GM12892 (cell line): ENCODE measurements at regions not wholly inside any gene's neighbourhood (a gene's known extent, or its start where the extent isn't known, plus 50 kb on each side); places are given as distances from the start of the nearest gene placed in this dataset.

Experiments
- POLR2A ChIP-seq: IDR thresholded peaks from 2 replicates; pipeline ENCODE4 v1.6.1; 2011; ENCODE audit warnings: low read depth, low read length, control low read depth
- POLR2AphosphoS5 ChIP-seq: IDR thresholded peaks from 2 replicates; pipeline ENCODE4 v1.6.1; 2011; ENCODE audit warnings: low read depth, low read length, control low read depth
- TAF1 ChIP-seq: IDR thresholded peaks from 2 replicates; pipeline ENCODE4 v1.6.1; 2011; ENCODE audit warnings: low read depth, mild to moderate bottlenecking, control low read depth, low read length, borderline replicate concordance

- no peak for TF ChIP-seq TAF1
- no peak for TF ChIP-seq POLR2AphosphoS5
- no peak for TF ChIP-seq POLR2A
These were observed 107.6 kb downstream of the VEGFA start for GRCh38 chr6:43877463-43878126.
